H1 (cell line): ENCODE measurements at regions not wholly inside any gene's neighbourhood (a gene's known extent, or its start where the extent isn't known, plus 50 kb on each side); places are given as distances from the start of the nearest gene placed in this dataset.

ENCODE experiments used
- EZH2 ChIP-seq: fragments of 200-600 bp; sonication (generic); IDR thresholded peaks from 2 replicates; pipeline ENCODE4 v1.7.1; 2012; ENCODE audit warnings: low read depth, mild to moderate bottlenecking, moderate library complexity, low read length, inconsistent platforms; ENCODE audit not compliant: severe bottlenecking
- FOSL1 ChIP-seq: IDR thresholded peaks from 2 replicates; pipeline ENCODE4 v1.6.1; 2011; ENCODE audit warnings: mild to moderate bottlenecking, low read depth, low read length, moderate library complexity; ENCODE audit not compliant: insufficient read depth
- GTF2F1 ChIP-seq: IDR thresholded peaks from 2 replicates; pipeline ENCODE4 v1.6.1; 2012; ENCODE audit warnings: low read depth, low read length, improper control_type of control experiment, borderline replicate concordance
- MAFK ChIP-seq: IDR thresholded peaks from 2 replicates; pipeline ENCODE4 v1.6.1; 2012; ENCODE audit warnings: low read depth, mild to moderate bottlenecking, improper control_type of control experiment, low read length
- POLR2A ChIP-seq, 2 experiments: IDR thresholded peaks; 1 replicate in 1 of 2; 2 replicates in 1 of 2; pipeline ENCODE4 v1.6.1; 2011; ENCODE audit warnings: low read depth in 2 of 2, low read length in 2 of 2, mild to moderate bottlenecking in 2 of 2; ENCODE audit errors: control extremely low read depth in 1 of 2
- RAD21 ChIP-seq, 2 experiments: IDR thresholded peaks in 1 of 2; conservative IDR thresholded peaks in 1 of 2; 2 replicates each; pipeline ENCODE4 v1.6.1; 2011; ENCODE audit warnings: low read depth in 2 of 2, low read length in 2 of 2, improper control_type of control experiment in 1 of 2, inconsistent platforms in 1 of 2, mild to moderate bottlenecking in 1 of 2, moderate library complexity in 1 of 2
- RFX5 ChIP-seq: IDR thresholded peaks from 2 replicates; pipeline ENCODE4 v1.6.1; 2011; ENCODE audit warnings: low read depth, low read length, improper control_type of control experiment, borderline replicate concordance
- SIN3A ChIP-seq, 2 experiments: IDR thresholded peaks in 1 of 2; conservative IDR thresholded peaks in 1 of 2; 2 replicates each; pipeline ENCODE4 v1.6.1; 2011 to 2012; ENCODE audit warnings: low read length in 2 of 2, improper control_type of control experiment in 1 of 2, low read depth in 1 of 2, mild to moderate bottlenecking in 1 of 2
- SRF ChIP-seq: IDR thresholded peaks from 2 replicates; pipeline ENCODE4 v1.6.1; 2011; ENCODE audit warnings: mild to moderate bottlenecking, low read depth, low read length, moderate library complexity
- USF2 ChIP-seq: IDR thresholded peaks from 2 replicates; pipeline ENCODE4 v1.6.1; 2011; ENCODE audit warnings: low read length, improper control_type of control experiment
- TF ChIP-seq, protein P1 (sequence below), 3 experiments: IDR thresholded peaks; 1 replicate in 2 of 3; 2 replicates in 1 of 3; pipeline versions ENCODE4 v1.5.1 to v1.6.1; 2011; ENCODE audit warnings: low read length in 3 of 3, mild to moderate bottlenecking in 3 of 3, inconsistent platforms in 2 of 3, low read depth in 1 of 3, moderate library complexity in 1 of 3; ENCODE audit not compliant: insufficient read depth in 1 of 3; ENCODE audit errors: control extremely low read depth in 1 of 3

DNA sequence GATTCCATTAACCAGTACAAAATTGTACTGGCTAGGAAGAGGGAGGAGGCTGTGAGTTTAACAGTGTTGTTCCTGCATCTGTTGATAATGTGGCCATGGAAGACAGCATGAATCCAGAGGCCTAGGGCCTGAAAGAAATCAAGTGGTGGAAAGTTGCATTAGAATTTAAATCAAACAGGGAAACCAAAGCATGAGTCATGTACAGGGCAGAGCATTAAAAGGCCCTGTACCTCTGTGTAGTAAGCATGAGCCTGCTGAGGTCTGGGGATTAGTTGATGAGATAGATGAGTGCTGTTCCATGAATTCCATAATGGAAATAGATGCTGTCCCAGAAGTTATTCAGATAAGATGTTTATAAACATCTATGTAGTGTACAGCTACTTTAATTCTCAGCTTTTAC lies 58.3 kb downstream of the MID1IP1 start:
- TF ChIP-seq SIN3A (conservative IDR thresholded peaks at IDR 0.05 in 1 of 2, IDR thresholded peaks at IDR 0.05 in 1 of 2; ENCODE audit: low read depth in 1 of 2, low read length in 2 of 2) (no peak), GTF2F1 (no peak), SRF (no peak), RAD21 (IDR thresholded peaks at IDR 0.05 in 1 of 2, conservative IDR thresholded peaks at IDR 0.05 in 1 of 2; ENCODE audit: low read depth in 2 of 2, low read length in 2 of 2) (no peak), MAFK (no peak), RFX5 (no peak), EZH2 (no peak), USF2 (no peak), FOSL1 (no peak), POLR2A (IDR thresholded peaks at IDR 0.05; ENCODE audit: control extremely low read depth in 1 of 2, low read depth in 2 of 2, low read length in 2 of 2) (no peak)
- TF ChIP-seq, protein P1, sequence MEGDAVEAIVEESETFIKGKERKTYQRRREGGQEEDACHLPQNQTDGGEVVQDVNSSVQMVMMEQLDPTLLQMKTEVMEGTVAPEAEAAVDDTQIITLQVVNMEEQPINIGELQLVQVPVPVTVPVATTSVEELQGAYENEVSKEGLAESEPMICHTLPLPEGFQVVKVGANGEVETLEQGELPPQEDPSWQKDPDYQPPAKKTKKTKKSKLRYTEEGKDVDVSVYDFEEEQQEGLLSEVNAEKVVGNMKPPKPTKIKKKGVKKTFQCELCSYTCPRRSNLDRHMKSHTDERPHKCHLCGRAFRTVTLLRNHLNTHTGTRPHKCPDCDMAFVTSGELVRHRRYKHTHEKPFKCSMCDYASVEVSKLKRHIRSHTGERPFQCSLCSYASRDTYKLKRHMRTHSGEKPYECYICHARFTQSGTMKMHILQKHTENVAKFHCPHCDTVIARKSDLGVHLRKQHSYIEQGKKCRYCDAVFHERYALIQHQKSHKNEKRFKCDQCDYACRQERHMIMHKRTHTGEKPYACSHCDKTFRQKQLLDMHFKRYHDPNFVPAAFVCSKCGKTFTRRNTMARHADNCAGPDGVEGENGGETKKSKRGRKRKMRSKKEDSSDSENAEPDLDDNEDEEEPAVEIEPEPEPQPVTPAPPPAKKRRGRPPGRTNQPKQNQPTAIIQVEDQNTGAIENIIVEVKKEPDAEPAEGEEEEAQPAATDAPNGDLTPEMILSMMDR (IDR thresholded peaks at IDR 0.05; ENCODE audit: control extremely low read depth in 1 of 3, insufficient read depth in 1 of 3, low read depth in 1 of 3, low read length in 3 of 3) = no peak
